22Rv1 (cell line): ENCODE measurements at regions not wholly inside any gene's neighbourhood (a gene's known extent, or its start where the extent isn't known, plus 50 kb on each side); places are given as distances from the start of the nearest gene placed in this dataset.

Experiments used
- H3K27ac ChIP-seq: fragments of 450-650 bp; 2 replicates; pipeline ENCODE4 v1.5.1; 2017
- ZFX ChIP-seq: fragments of 450-650 bp; IDR thresholded peaks from 2 replicates; pipeline ENCODE4 v1.6.1; 2017; ENCODE audit warnings: antibody characterized with exemption, borderline replicate concordance
- TF ChIP-seq, protein P1 (sequence below): fragments of 450-650 bp; IDR thresholded peaks from 2 replicates; pipeline ENCODE4 v1.5.1; 2017; ENCODE audit warnings: mild to moderate bottlenecking

DNA sequence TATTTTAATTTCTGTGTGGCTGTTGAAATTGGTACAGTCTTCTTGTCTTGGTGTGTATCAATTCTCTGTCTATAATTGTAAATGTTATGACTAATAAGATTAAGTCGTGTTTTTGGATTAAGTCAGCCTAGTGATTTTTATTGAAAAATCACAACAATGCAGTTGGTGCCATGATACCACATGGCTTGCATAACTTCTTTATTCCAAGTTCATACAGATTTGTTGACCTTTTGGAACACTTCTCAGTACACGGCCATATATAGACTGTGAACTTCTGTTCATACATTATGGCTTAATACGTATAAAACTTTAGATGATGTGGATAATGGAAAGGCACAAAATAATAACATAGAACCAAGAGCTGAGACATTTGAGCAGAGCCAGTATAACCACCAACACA lies 121.2 kb upstream of the NAALADL2 start:
- TF ChIP-seq ZFX = no peak
- TF ChIP-seq, protein P1, sequence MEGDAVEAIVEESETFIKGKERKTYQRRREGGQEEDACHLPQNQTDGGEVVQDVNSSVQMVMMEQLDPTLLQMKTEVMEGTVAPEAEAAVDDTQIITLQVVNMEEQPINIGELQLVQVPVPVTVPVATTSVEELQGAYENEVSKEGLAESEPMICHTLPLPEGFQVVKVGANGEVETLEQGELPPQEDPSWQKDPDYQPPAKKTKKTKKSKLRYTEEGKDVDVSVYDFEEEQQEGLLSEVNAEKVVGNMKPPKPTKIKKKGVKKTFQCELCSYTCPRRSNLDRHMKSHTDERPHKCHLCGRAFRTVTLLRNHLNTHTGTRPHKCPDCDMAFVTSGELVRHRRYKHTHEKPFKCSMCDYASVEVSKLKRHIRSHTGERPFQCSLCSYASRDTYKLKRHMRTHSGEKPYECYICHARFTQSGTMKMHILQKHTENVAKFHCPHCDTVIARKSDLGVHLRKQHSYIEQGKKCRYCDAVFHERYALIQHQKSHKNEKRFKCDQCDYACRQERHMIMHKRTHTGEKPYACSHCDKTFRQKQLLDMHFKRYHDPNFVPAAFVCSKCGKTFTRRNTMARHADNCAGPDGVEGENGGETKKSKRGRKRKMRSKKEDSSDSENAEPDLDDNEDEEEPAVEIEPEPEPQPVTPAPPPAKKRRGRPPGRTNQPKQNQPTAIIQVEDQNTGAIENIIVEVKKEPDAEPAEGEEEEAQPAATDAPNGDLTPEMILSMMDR = no peak
- H3K27ac ChIP-seq = no peak overlapping the region

GRCh38 chr3:174749143-174749542 lies 110.0 kb upstream of the NAALADL2 start:
- no peak for TF ChIP-seq ZFX
- TF ChIP-seq, protein P1 = no peak
- no peak overlapping the region for H3K27ac ChIP-seq

- TF ChIP-seq ZFX = no peak
- TF ChIP-seq, protein P1 = no peak
- no peak overlapping the region for H3K27ac ChIP-seq
These were observed 103.0 kb upstream of the NAALADL2 start for GRCh38 chr3:174755833-174756829.

GRCh38 chr3:174758943-174759342 lies 100.2 kb upstream of the NAALADL2 start:
- no peak overlapping the region for H3K27ac ChIP-seq
- TF ChIP-seq ZFX = no peak
- TF ChIP-seq, protein P1 = no peak

GRCh38 chr3:174767406-174767805 lies 91.7 kb upstream of the NAALADL2 start:
- no peak overlapping the region for H3K27ac ChIP-seq
- TF ChIP-seq, protein P1 = no peak
- TF ChIP-seq ZFX = no peak

DNA sequence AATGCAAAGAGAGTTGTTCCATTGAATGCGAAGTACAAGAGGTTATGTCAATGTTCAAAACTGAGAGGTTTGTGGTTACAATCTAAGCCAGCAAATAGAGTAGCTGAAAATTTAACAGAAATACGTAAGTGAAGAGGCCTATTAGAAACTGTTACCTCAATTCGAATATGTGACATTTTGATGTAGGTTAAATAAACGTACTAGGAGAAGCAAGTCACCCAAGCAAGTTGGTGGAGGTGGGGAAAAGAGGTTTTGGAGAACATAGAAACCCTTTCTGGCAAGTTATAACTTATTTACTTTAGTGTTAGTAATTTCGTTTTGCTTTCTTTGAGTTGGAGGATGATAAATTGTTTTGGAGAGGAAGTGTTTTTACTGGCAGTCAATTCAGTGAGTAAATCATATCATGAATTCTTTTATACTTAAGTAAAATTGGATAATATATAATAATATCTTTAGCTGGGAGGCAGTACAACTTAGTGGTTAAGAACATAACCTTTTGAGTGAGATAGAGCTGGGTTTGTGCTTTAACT lies 91.2 kb upstream of the NAALADL2 start:
- H3K27ac ChIP-seq = no peak overlapping the region
- TF ChIP-seq, protein P1 = no peak
- TF ChIP-seq ZFX = no peak

- TF ChIP-seq, protein P1 = no peak
- TF ChIP-seq ZFX = no peak
- H3K27ac ChIP-seq = no peak overlapping the region
These were observed 90.0 kb upstream of the NAALADL2 start for GRCh38 chr3:174769171-174769570.
